Femur (tissue), 1 donor: ENCODE measurements at regions not wholly inside any gene's neighbourhood (a gene's known extent, or its start where the extent isn't known, plus 50 kb on each side); places are given as distances from the start of the nearest gene placed in this dataset.
"Not testable (repeated sequence)": the region's sequence is repeated elsewhere in the genome, so short reads cannot be mapped to it uniquely, and the experiment has no call there.

ENCODE experiments used
- DNase-seq: peaks from one replicate; pipeline ENCODE4 v3.0.0-alpha.2; 2017

DNA sequence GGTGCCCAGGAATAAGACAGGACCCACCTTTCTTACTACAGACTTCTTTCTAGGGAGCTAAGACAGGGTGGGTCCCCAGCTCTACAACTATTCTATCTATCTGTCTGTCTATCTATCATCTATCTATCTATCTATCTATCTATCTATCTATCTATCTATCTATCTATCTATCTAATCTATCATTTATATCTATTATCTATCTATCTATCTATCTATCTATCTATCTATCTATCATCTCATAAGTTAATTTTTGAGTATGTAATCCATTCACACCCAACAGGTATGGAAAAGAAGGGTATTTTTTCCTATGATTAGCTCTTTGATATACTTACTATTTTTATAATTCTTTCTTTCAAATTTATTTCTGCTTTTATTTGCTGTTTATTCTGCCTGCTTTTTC is 55.9 kb downstream of the BAMBI start:
- DNase-seq, result no peak

DNA sequence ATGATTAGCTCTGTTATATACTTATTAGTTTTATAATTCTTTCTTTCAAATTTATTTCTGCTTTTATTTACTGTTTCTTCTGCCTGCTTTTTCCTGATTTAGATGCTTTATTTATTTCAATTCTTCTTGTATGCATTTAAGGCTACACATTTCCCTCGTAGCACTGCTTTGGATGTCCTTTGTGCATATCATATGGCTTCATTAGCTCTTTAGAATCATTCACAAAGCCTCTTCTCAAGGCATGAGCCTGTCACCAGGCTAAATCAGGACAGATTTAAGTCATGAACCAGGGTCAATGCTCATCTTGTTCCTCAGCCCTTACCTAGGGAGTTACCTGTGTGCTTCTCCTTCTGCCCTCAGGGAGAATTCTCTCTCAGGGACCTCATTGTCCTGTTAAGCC is 56.3 kb downstream of the BAMBI start:
- DNase-seq, result no peak

DNA sequence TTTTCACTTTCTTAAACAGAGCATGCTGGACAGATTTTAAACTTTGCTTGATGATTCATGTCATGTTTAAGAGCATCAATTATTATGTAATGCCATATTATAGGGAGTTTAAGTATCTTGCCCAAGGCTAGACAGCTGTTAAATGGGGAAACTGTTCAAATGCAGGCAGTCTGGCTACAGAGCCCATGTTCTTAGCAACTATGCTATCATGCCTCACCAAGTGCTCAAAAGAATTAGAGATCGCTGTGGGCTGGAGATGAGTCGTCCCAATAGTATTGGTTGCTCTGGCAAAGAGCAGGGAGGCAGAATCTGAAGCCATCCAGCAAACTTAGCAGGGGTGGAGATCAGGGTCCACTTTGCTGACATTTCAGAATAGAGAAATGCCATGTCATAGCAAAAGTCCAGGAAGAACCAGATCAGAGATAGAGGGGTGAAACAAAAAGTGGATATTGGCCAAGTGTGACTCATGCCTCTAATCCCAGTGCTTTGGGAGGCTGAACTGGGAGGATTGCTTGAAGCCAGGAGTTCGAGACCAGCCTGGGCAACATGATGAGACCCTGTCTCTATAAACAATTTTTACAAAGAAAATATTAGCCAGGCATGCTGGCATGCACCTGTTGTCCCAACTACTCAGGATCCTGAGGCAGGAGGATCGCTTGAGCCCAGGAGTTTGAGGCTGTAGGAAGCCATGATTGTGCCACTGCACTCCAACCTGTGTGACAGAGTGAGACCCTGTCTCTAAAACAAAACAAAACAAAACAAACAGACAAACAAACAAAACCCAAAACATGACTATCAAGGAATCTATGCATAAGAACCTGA is 57.8 kb downstream of the BAMBI start:
- no peak for DNase-seq

DNA sequence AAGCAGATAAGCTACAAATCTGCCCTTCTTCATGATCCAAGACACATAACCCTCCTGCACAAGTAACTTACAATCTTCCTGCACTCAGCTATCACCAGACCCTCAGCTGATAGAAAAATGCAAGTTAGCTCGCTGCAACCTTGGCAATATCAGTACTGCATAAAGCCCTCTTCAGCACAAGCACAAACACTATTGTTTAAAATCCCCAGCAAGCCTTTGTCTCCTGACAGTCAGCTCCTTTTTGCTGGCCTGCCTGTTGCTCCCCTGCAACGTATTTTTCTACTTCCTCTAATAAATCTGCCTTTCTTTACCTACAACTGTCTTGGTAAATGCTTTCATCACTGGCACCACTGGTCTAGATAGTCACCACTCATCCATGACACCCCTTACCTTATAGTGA is 59.8 kb downstream of the BAMBI start:
- DNase-seq, result no peak

DNA sequence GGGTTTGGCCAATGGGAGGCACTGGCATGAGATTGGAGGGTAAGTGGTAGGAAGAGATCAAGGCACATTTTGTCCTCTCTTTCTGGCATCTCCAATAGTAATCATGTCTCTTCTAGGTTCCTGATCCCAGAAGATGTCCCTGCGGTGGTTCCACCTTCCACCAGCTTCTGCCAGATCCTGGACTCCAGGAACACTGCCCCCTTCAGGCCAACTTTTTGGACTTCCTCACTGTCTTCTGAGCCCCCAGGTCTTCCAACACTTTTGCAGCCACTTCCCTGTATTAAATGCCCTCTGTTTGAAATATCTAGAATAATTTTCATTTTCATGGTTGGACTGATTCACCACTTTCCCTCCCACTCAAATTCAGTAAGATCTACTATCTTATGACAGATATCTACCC is 60.9 kb downstream of the BAMBI start:
- no peak for DNase-seq

DNA sequence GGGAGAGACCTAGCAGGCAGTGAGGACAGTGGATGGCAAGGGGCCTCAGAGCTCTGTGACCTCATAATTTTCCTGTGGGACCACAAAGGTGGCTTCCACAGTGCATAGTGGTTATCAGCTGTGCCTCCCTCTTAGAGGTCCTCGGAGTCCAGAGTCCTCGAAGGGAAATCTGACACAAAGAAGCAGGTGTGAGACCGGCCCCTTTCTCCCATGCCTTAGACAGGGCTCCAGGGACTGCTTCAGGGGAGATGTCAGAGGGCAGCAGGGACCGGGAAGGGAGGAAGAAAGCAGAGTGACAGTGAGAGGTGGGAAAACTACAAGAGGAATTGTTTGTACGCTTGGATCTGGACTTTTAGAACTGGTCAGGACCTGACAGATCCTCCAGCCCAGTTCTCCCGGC is 66.3 kb downstream of the BAMBI start:
- DNase-seq, result no peak

DNA sequence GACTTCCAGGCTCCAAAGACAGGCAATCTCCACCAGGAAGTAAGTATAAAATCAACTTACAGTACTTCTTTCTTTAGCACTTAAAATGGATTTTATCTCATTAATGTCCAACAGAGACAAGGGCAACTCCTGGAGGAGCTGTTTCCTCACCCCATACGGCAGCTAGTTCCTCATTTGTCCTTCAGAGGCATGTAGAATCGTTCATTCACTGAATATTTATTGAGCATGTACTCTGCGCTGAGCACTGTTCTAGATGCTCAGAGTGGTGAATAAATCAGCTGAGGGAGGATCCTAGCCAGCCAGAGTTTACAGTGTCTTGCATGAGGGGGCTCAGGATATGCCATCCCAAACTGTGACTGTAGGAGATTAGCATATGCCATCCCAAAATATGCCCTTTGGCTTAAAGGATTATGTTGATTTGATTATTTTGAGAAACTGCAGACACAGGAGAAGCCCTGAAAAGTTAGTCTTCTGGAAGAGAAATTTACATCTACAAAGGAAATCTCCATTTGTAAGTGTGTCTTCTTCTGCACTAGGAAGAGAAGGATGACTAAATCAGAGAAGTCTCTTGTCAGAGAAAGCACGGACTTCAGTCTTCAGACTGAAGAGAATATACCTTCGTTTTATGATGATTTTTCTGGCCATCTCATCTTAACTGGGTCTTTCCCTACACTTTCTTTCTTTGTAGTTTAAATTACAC is 66.9 kb downstream of the BAMBI start:
- DNase-seq, result no peak

DNA sequence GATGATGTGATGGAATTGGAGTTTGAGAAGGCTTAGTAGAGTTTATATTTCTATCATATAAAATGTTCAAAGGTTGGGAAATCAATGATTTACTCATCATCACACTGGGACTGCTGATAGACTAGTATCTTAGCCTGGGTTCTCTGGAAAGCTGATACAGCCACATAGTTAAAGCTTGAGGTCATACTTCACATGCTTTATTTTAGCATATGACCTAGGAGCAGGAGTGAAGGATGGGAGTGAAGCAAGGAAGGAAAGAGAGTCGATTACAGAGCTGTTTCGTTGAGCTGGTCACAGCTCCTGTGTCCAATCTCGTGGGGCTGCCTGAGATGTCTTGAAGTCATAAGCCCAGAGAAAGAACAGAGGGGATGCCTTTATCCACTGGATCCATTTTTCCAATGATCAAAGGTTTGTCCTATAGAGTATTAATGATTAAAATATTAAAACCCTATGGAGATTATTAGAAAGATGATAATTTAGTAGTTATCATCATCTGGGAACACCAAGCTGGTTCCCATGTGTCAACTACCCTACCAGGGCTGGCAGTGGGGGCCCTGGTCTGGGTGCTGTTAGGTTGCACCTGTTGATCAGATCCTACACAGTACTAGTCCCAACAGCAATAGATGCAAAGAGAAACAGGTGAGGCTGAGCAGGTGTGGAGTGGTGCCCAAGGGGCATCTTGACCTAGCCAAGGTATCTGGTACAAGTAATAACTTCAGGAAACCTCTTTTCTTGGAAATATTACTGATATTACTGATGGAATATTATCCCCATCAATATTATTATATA is 77.8 kb downstream of the BAMBI start:
- no peak for DNase-seq

DNA sequence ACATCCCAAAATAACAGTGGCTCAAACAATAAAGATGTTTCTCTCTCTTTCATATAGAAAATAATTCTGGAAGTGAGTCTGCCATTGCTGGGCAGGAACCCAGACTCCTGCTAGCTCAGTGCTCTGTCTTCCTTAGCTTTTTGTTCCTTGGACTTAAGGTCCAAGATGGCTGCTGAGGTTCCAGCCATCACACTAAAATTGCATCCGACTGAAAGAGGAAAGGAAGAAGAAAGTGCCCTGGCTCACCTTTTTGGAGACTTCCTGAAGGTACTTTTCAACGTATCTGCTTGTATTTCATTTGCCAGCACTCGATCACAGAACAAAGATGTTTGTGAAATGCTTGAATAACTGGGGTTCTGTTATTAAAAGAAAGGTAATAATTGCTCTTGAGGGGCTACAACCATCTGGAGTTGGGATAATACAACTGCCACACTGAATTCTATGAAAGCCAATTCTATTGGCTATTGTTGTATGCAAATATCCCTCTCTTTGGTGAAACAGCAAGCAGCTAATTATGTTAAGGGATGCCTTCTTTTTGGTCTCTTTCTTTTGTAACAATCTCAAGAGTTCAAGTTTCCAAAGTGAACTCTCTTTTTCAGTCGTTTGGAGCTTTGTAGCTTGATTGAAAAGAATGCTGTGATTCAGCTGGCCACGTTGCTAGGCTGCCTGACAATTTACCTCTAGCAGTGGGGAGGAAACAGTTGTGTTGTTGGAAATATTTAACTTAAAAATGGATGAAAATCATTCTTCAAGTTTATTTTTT is 83.9 kb downstream of the BAMBI start:
- DNase-seq, result no peak

DNA sequence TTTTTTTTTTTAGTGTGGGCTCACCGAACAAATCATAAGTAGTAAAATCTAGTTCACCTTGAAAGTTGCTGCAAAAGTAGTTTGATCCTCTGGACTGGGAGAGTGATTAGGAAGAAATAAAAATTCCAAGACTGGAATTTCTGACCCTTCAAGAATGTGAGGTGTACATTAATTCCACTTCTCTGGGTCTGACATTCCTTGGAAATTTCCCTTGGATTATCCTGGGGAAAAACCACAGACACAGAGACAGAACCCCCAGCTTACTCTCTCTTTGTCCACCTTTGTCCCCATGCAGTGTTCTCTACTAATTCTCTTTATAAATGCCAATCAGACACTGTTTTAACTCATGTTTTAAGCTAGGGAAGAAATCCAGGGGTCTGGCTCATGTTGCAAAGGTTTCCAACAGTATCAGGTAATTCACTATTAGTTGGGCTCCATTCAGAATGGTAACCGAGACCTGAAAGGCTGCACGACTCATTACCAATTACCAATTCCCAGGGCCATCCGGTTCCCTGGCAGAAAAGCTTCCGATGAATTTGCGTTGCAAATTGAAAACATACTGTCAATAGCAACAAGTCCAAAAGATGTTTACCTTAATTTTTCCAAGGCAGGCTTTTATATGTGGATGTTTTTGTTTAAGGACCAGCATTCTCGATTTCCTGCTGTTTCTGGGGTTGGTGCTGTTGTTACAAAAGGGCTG is 86.3 kb downstream of the BAMBI start:
- DNase-seq, result no peak

DNA sequence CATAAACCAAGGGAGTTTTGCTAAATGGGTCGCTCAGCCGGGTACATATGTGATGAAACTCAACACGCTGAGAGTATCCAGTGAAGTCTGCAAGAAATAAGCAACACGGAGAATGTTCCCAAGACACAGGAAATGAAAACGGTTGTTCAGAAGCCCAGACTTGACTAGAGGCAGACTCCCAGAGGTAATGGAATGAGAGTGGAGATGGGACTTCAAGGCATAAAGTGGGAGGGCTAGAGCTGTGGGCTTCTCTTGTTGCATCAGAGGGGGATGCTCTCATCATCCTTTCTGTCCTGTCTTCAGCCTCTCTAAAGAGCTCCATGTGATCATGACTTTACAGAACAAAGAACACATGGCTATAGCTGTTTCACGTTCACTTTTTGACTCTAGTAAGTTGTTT is 88.3 kb downstream of the BAMBI start:
- no peak for DNase-seq

DNA sequence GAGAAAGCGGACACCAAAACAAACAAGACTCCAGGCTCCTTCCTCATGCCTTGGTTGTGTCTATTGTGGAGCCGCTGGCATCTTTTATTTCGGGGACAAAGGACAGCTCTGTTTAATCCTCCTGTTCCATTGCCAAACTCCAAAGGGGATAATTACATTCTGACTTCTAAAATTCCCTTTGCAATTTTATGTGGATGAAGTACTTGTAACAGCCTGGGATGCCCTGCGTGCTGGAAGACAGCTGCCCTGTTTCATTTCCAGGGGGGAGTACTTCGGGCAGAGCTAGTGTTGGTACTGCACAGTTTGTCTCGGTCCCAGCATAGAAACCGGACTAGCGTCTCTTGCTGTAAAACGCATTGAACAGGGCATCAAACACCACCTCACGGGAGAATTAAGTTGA is 90.9 kb downstream of the BAMBI start:
- DNase-seq, result no peak

DNA sequence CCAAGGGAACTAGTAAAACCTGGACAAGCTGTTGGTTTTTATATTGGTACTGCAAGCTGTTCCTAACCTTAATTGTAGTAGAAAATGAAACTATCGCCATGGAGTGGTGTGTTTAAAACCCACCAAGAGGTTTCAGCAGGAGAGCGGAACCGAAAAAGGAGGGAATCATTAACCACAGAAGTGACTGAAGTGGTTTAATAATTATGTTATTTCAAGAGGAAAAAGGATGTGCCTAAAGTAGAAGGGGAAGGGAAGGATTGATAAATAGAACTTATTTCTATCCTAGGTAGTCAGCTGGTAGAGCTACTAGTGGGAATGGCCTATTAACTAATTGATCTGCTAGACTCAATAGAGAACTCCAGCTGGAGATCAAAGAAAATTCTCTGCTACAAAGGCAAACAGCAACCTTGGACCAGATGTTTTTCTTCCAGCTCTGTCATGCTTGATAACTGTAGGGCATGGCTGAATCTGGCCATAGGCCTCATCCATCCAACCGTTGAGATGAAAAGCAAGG is 91.8 kb downstream of the BAMBI start:
- DNase-seq, result no peak

DNA sequence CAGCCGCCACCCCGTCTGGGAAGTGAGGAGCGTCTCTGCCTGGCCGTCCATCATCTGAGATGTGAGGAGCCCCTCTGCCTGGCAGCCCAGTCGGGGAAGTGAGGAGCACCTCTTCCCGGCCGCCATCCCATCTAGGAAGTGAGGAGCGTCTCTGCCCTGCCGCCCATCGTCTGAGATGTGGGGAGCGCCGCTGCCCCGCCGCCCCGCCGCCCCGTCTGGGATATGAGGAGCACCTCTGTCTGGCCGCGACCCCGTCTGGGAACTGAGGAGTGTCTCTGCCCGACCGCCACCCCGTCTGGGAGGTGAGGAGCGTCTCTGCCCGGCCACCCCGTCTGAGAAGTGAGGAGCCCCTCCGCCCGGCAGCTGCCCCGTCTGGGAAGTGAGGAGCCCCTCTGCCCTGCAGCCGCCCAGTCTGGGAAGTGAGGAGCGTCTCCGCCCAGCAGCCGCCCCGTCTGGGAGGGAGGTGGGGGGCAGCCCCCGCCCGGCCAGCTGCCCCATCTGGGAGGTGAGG is 94.3 kb downstream of the BAMBI start:
- DNase-seq, result not testable (repeated sequence)

DNA sequence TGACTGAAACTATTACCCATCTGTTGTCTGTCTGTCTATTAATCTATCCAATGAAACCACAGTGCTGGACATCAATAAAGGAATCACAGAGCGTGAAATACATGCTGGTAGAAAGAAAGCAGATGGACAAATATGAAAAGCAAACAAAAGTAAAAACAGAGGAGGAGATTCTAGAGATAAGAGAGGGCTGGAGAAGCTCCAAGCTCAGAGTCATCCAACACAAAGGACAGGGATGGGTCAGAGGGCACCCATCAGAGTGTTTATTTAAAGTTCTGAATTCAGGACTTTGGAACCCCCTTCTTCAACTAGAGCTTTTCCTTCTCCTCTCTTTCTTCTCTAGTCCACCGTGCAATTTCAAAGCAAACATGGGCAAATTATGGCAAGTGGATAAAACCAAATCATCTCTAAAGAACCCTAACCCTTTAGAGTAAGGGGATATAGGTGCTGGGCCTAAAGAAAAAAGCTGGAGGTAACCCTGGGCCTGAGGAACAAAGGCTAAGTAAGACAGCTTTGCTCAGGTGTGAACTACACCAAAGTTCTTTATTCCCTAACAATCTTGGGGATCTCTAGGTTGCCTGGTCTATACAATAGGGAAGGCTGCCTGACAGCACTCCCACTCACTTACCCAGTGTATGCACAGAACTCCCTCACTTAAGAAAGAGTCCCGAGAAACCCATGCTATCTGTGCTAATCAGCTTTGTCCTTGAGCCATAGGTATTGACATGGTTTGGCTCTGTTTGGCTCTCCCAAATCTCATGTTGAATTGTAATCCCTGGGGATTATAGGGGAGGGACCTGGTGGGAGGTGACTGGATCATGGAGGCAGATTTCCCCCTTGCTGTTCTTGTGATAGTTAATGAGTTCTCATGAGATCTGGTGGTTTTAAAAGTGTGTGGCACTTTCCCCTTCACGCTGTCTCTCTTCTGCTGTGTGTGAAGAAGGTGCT is 97.0 kb downstream of the BAMBI start:
- DNase-seq, result no peak

DNA sequence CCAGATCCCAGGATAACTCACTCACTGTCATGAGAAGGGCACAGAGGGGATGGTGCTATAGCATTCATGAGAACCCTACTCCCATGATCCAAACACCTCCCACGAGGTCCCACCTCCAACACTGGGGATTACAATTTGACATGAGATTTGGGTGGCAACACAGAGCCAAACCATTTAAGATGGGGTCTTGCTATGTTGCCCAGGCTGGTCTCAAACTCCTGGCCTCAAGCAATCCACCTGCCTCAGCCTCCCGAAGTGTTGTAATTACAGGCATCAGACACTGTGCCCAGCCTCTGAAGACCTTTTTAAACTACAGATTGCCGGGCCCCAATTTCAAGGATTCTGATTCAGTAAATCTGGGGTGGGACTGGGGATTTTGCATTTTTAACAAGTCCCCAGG is 98.5 kb downstream of the BAMBI start:
- DNase-seq, result no peak

DNA sequence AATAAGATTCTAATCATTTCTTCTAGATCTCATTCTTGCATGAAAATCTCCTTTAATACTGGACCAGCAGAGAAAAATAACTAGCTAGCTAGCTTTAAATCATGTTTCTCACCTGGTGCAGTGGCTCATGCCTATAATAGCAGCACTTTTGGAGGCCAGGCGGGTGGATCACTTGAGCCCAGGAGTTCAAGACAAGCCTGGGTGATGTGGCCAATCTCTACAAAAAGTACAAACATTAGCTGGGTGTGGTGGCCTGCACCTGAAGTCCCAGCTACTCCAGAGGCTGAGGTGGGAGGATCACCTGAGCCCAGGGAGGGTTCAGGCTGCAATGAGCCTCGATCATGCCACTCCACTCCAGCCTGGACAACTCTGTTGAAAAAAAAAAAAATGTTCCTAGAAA is 99.2 kb downstream of the BAMBI start:
- no peak for DNase-seq

DNA sequence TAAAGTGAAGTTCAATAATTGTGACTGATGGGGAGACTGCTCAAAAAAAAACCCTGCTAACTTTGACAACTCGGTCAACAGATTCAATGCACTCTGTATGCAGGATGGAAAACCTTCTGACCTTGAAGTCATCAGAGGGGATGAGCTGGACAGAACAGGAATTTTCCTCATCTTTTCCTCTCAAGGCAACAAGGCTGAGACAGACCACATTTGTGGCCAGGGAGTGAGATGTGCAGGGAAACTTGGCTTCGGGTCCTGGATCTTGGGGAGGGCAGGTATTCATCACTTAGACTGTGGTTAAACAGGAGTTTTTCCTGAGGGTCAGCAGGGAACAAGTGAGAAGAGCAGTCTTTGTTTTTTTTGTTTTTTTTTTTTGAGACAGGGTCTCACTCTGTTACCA is 100.6 kb downstream of the BAMBI start:
- no peak for DNase-seq

DNA sequence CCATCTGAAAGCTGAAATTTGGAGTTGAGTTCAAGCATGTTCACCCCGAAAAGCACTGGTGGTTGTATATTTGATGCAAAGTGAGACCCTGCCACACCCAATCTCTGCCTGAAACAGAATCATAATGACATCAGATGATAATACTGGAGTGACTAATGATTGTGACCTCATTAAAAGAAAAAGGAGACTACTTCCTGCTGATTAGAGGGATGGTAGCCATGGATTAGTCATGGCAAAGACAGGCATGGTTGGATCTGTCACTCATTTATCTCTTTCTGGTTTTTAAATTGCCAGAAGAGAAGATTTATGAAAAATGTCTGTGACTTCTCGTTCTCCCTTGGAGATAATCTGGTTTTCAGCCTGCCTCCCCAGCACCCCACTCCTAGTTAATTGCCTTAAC is 101.2 kb downstream of the BAMBI start:
- DNase-seq, result no peak

DNA sequence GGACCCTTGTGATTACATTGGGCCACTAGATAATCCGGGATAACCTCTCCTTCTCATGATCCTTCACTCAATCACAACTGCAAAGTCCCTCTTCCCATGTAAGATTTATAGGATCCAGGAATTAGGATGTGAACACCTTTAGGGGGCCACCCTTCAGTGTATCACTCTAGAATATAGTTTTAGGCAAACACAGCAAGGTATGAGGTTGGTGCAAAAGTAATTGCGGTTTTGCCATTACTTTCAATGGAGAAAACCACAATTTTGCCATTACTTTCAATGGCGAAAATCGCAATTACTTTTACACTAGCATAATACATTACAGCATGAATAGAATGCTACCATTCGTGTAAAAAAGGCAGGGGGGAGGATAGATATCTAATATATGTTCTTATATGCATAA is 104.0 kb downstream of the BAMBI start:
- no peak for DNase-seq

DNA sequence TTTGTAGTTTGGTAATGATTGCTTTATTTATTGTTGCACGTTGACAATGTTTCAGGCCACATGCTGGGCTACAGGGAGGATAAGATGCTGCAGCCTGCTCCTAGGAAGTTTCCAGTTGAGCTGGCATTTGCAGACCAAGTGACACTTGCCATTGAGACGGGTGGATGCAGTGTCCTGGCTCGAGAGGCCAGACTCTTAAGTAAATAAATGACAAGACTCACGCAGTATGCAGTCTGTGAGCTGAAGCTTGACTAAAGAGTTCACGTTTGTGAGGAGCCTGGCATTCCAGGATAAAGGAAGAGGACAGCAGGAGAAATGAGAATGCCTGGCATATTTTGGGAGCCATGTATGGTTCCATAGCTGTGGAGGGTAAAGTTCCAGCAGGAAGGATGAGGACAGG is 105.8 kb downstream of the BAMBI start:
- DNase-seq, result no peak
